B cell (primary cell): ENCODE measurements at regions not wholly inside any gene's neighbourhood (a gene's known extent, or its start where the extent isn't known, plus 50 kb on each side); places are given as distances from the start of the nearest gene placed in this dataset.

ENCODE experiments used
- ATAC-seq: fragments of 200-7000 bp; cut with Tn5 transposase; one replicate; pipeline ENCODE4 v1.10.0; 2021; ENCODE audit warnings: low read depth, mild to moderate bottlenecking, moderate number of reproducible peaks, moderate library complexity
- CTCF ChIA-PET: fragments of 350-600 bp; sonication (Branson Sonifier 250); formaldehyde crosslinking; loops from one replicate; lab custom pipeline; 2021; ENCODE audit warnings: antibody characterized with exemption, inconsistent platforms; lab: Charles Lee
- POLR2A ChIA-PET: fragments of 350-600 bp; sonication (Branson Sonifier 250); formaldehyde crosslinking; loops from one replicate; lab custom pipeline; 2021; ENCODE audit warnings: antibody characterized with exemption; lab: Charles Lee
- DNase-seq: peaks from one replicate; pipeline ENCODE4 v3.0.0; 2013
- H2AFZ ChIP-seq: 2 replicates; pipeline ENCODE4 v1.6.1; 2012; ENCODE audit warnings: mild to moderate bottlenecking, low read depth, low read length; ENCODE audit not compliant: insufficient read depth, poor library complexity, severe bottlenecking
- H3K27ac ChIP-seq, 2 donors: 1 replicate in 1 of 2; 2 replicates in 1 of 2; pipeline ENCODE4 v1.5.1; 2012 to 2013; ENCODE audit warnings: low read length in 2 of 2, mild to moderate bottlenecking in 2 of 2, moderate library complexity in 1 of 2
- H3K27me3 ChIP-seq, 4 experiments: fragments of 200-600 bp in 1 of 4; sonication (generic) in 1 of 4; replicated peaks in 1 of 4; 1 replicate in 2 of 4; 2 replicates in 2 of 4; pipeline versions ENCODE4 v1.6.1 to v1.7.0; 2013 to 2016; ENCODE audit warnings: low read length in 3 of 4, mild to moderate bottlenecking in 2 of 4, mixed read lengths in 1 of 4, moderate library complexity in 1 of 4; ENCODE audit not compliant: insufficient read depth in 4 of 4, control insufficient read depth in 3 of 4; ENCODE audit errors: control extremely low read depth in 1 of 4
- H3K36me3 ChIP-seq, 2 experiments: replicated peaks in 1 of 2; 1 replicate in 1 of 2; 2 replicates in 1 of 2; pipeline versions ENCODE4 v1.6.1 to v1.7.1; 2013; ENCODE audit warnings: low read length in 1 of 2; ENCODE audit not compliant: insufficient read depth in 2 of 2, control insufficient read depth in 1 of 2; ENCODE audit errors: control extremely low read depth in 1 of 2, extremely low read depth in 1 of 2
- H3K4me1 ChIP-seq, 2 donors: fragments of 200-600 bp in 1 of 2; sonication (generic) in 1 of 2; 1 replicate in 1 of 2; 2 replicates in 1 of 2; pipeline versions ENCODE4 v1.5.1 to v1.6.1; 2013 to 2017; ENCODE audit warnings: low read length in 2 of 2; ENCODE audit not compliant: control insufficient read depth in 2 of 2, insufficient read depth in 2 of 2
- H3K4me2 ChIP-seq: replicated peaks from 2 replicates; pipeline ENCODE3; 2012; ENCODE audit warnings: mild to moderate bottlenecking, low read depth, low read length; ENCODE audit not compliant: poor library complexity, severe bottlenecking
- H3K4me3 ChIP-seq, 5 experiments: fragments of 200-600 bp in 1 of 5; sonication (generic) in 1 of 5; 1 replicate in 3 of 5; 2 replicates in 2 of 5; pipeline versions ENCODE4 v1.5.1 to v1.7.0; 2011 to 2016; ENCODE audit warnings: low read length in 4 of 5, mild to moderate bottlenecking in 4 of 5, low read depth in 2 of 5, control low read depth in 1 of 5, moderate library complexity in 1 of 5; ENCODE audit not compliant: insufficient read depth in 1 of 5; ENCODE audit errors: control extremely low read depth in 1 of 5, extremely low read depth in 1 of 5
- H3K79me2 ChIP-seq: fragments of 200-600 bp; sonication (generic); one replicate; pipeline ENCODE4 v1.6.0; 2016; ENCODE audit warnings: low read length; ENCODE audit not compliant: control insufficient read depth, insufficient read depth
- H3K9ac ChIP-seq: fragments of 200-600 bp; sonication (generic); 2 replicates; pipeline ENCODE4 v1.6.1; 2017; ENCODE audit warnings: mild to moderate bottlenecking, low read length, moderate library complexity
- H3K9me3 ChIP-seq, 3 donors: one replicate each; pipeline versions ENCODE4 v1.6.1 to v1.7.1; 2013; ENCODE audit warnings: low read length in 2 of 3; ENCODE audit not compliant: control insufficient read depth in 2 of 3, insufficient read depth in 1 of 3; ENCODE audit errors: control extremely low read depth in 1 of 3
- H4K20me1 ChIP-seq: 2 replicates; pipeline ENCODE4 v1.6.0; 2012; ENCODE audit warnings: mild to moderate bottlenecking, low read length; ENCODE audit not compliant: insufficient read depth, control insufficient read depth, poor library complexity, severe bottlenecking
- H3K27ac Mint-ChIP-seq: one replicate; pipeline ENCODE4 v1.8.0; 2021; ENCODE audit warnings: mixed read lengths
- H3K27me3 Mint-ChIP-seq: one replicate; pipeline ENCODE4 v1.8.0; 2021; ENCODE audit warnings: mixed read lengths
- H3K4me1 Mint-ChIP-seq: one replicate; pipeline ENCODE4 v1.8.0; 2021; ENCODE audit warnings: mixed read lengths
- H3K4me3 Mint-ChIP-seq: one replicate; pipeline ENCODE4 v1.8.0; 2021; ENCODE audit warnings: mixed read lengths
- H3K9me3 Mint-ChIP-seq: one replicate; pipeline ENCODE4 v1.8.0; 2022; ENCODE audit warnings: mixed read lengths; ENCODE audit not compliant: insufficient read depth
- EZH2 ChIP-seq: IDR thresholded peaks from 2 replicates; pipeline ENCODE4 v1.6.1; 2012; ENCODE audit warnings: borderline replicate concordance, low read depth, mild to moderate bottlenecking, moderate library complexity, low read length; ENCODE audit not compliant: insufficient read depth, poor library complexity, severe bottlenecking
- intact Hi-C: fragments of 100-400 bp; cut with micrococcal nuclease; formaldehyde crosslinking; loops from one replicate; pipeline ENCODE4 v1.10.0; 2022
- TF ChIP-seq, protein P1 (sequence below): fragments of 200-600 bp; IDR thresholded peaks from one replicate; pipeline ENCODE4 v1.8.0; 2022; ENCODE audit warnings: antibody characterized with exemption, mild to moderate bottlenecking

DNA sequence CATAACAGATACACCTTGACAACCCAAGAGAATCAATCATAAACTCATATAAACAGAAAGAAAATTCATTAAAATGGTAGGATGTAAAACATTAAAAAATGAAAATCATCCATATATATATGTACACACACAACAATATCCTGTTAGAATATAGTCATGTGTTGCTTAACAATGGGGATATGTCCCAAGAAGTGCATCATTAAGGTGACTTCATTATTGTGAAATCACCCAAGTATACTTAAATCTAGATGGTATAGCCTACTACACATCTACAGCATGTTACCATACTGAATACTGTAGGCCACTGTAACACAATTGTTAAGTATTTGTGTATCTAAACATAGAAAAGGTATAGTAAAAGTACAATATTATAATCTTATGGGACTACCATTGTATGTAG, 115.8 kb upstream of the TMEM168 start:
- Mint-ChIP-seq H3K4me1 (peaks cover 2% of the 10 kb centered on the region), H3K4me3 (no peak overlapping the region), H3K27me3 (no peaks in the 10 kb centered on the region), H3K9me3 (peaks cover 9% of the 10 kb centered on the region), H3K27ac (no peak overlapping the region)
- POLR2A ChIA-PET: no interaction called here
- no peak overlapping the region for H2AFZ ChIP-seq
- intact Hi-C loops: no loop called here
- no peak for ATAC-seq
- no peak overlapping the region for H3K27ac ChIP-seq
- no peak overlapping the region for H3K4me2 ChIP-seq
- no peaks in the 10 kb centered on the region for H3K27me3 ChIP-seq
- H3K4me3 ChIP-seq: no peak overlapping the region
- no peak overlapping the region for H3K9ac ChIP-seq
- H3K79me2 ChIP-seq: peaks cover 6% of the 10 kb centered on the region
- peaks cover 4 to 12% of the 10 kb centered on the region in 2 experiments for H3K36me3 ChIP-seq
- no peak for TF ChIP-seq EZH2
- TF ChIP-seq, protein P1, sequence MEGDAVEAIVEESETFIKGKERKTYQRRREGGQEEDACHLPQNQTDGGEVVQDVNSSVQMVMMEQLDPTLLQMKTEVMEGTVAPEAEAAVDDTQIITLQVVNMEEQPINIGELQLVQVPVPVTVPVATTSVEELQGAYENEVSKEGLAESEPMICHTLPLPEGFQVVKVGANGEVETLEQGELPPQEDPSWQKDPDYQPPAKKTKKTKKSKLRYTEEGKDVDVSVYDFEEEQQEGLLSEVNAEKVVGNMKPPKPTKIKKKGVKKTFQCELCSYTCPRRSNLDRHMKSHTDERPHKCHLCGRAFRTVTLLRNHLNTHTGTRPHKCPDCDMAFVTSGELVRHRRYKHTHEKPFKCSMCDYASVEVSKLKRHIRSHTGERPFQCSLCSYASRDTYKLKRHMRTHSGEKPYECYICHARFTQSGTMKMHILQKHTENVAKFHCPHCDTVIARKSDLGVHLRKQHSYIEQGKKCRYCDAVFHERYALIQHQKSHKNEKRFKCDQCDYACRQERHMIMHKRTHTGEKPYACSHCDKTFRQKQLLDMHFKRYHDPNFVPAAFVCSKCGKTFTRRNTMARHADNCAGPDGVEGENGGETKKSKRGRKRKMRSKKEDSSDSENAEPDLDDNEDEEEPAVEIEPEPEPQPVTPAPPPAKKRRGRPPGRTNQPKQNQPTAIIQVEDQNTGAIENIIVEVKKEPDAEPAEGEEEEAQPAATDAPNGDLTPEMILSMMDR: no peak
- peaks cover 2 to 6% (median 5%) of the 10 kb centered on the region in 3 donors for H3K9me3 ChIP-seq
- peaks cover 7% of the 10 kb centered on the region for H4K20me1 ChIP-seq
- CTCF ChIA-PET: no interaction called here
- no peak for DNase-seq
- no peaks in the 10 kb centered on the region for H3K4me1 ChIP-seq

DNA sequence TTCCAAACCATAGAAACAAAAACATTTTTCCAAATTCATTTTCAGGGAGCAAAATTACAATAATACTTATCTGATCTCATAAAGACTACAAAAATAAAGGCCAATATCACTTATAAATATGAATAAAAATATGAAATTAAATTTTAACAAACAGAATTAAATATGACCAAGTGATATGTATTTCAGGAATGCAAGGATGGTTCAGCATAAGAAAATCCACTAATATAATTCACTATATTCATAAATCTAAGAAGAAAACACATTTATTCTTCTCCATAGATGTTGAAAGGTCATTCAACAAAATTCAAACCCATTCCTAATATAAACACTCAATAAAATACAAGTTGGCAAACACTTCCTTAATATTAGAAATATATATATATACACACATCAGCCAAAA, 115.2 kb upstream of the TMEM168 start:
- peaks cover 8% of the 10 kb centered on the region for H3K79me2 ChIP-seq
- no peaks in the 10 kb centered on the region for H3K4me1 ChIP-seq
- DNase-seq (no peak), ATAC-seq (no peak)
- ChIA-PET CTCF (no interaction called here), POLR2A (no interaction called here)
- no peak overlapping the region for H2AFZ ChIP-seq
- no peak for TF ChIP-seq EZH2
- Mint-ChIP-seq H3K27ac (no peak overlapping the region), H3K4me1 (peaks cover 2% of the 10 kb centered on the region), H3K9me3 (peaks cover 9% of the 10 kb centered on the region), H3K4me3 (no peak overlapping the region), H3K27me3 (no peaks in the 10 kb centered on the region)
- no peaks in the 10 kb centered on the region for H3K27me3 ChIP-seq
- H3K4me2 ChIP-seq: no peak overlapping the region
- peaks cover 0 to 10% of the 10 kb centered on the region in 2 experiments for H3K36me3 ChIP-seq
- H3K4me3 ChIP-seq: no peak overlapping the region
- no peak overlapping the region for H3K9ac ChIP-seq
- H4K20me1 ChIP-seq: peaks cover 7% of the 10 kb centered on the region
- intact Hi-C loops: no loop called here
- peaks cover 2 to 6% (median 5%) of the 10 kb centered on the region in 3 donors for H3K9me3 ChIP-seq
- no peak overlapping the region for H3K27ac ChIP-seq
